ENCODE measurements at regions not wholly inside any gene's neighbourhood (a gene's known extent, or its start where the extent isn't known, plus 50 kb on each side); places are given as distances from the start of the nearest gene placed in this dataset.
A peak's percentile ranks its signal among the peaks of the same experiment; 100 is the strongest.

DNA sequence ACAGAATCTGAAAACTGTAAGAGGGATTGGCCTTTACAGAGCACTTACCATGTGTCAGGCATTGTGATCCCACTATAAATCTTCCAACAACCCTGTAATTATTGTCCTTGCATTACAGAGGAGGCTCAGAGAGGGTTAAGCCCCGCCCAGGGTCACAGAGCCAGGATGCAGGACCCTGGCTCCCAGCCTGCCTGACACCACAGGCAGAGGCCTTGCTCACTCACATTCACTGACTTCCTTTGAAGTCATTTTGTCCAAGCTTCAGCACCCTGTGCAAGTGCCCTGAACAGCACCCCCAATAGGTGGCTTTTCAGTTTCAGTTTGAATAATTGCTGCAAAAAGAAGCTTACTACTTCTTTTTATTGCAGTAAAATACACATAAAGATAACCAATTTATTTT lies 256.8 kb upstream of the NFIA start:
- Histone ChIP-seq H3K4me1 (peaks cover 0 to 12% (median 10%) of the 10 kb centered on the region in 4 donors), H3K36me3 (no peaks in the 10 kb centered on the region), H3K27me3 (no peaks in the 10 kb centered on the region), H3K4me3 (no peak overlapping the region), H3K9me3 (no peaks in the 10 kb centered on the region), H3K27ac (peak overlapping the region in 2 of 4 donors; percentile 28)
- 72 to 85% methylated on average over 1 of the region's 1 CpG for whole genome bisulfite sequencing, 2 donors
- intact Hi-C loops (cut with DNase I), result no loop called here
- DNase-seq, result no peak
- TF ChIP-seq EP300 (IDR thresholded peaks at IDR 0.05) (no peak), POLR2A (IDR thresholded peaks at IDR 0.05) (no peak), POLR2AphosphoS5 (IDR thresholded peaks at IDR 0.05) (no peak)
- TF ChIP-seq, protein P1, sequence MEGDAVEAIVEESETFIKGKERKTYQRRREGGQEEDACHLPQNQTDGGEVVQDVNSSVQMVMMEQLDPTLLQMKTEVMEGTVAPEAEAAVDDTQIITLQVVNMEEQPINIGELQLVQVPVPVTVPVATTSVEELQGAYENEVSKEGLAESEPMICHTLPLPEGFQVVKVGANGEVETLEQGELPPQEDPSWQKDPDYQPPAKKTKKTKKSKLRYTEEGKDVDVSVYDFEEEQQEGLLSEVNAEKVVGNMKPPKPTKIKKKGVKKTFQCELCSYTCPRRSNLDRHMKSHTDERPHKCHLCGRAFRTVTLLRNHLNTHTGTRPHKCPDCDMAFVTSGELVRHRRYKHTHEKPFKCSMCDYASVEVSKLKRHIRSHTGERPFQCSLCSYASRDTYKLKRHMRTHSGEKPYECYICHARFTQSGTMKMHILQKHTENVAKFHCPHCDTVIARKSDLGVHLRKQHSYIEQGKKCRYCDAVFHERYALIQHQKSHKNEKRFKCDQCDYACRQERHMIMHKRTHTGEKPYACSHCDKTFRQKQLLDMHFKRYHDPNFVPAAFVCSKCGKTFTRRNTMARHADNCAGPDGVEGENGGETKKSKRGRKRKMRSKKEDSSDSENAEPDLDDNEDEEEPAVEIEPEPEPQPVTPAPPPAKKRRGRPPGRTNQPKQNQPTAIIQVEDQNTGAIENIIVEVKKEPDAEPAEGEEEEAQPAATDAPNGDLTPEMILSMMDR (IDR thresholded peaks at IDR 0.05), result no peak

DNA sequence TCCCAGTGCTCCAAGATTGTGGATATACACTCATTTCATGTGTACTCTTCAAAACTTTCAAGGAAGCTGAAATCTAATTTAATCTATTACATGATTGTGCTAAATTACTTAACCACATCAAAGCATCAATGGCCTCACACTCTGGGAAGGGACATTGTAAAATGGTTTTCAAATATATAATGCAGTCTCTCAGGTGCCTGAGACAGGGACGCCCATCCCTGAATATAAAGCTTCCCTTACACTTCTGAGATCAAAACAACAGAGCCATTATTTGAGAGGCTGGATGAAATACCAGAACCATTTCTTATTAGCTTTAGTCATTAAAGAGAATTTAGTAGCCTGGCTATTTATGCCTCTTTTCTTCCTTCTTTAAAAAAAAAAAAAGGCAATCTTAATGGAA lies 259.2 kb upstream of the NFIA start:
- H3K4me3 ChIP-seq, result no peak overlapping the region
- no peaks in the 10 kb centered on the region for H3K36me3 ChIP-seq
- no peak for DNase-seq
- WGBS, 2 donors, result 21 to 58% methylated on average over 1 of the region's 1 CpG
- no peaks in the 10 kb centered on the region for H3K9me3 ChIP-seq
- no peak overlapping the region for H3K27ac ChIP-seq
- no peak for TF ChIP-seq POLR2A (IDR thresholded peaks at IDR 0.05)
- no peak for TF ChIP-seq POLR2AphosphoS5 (IDR thresholded peaks at IDR 0.05)
- TF ChIP-seq EP300 (IDR thresholded peaks at IDR 0.05), result no peak
- TF ChIP-seq, protein P1 (IDR thresholded peaks at IDR 0.05), result no peak
- H3K27me3 ChIP-seq, result no peaks in the 10 kb centered on the region
- intact Hi-C loops (cut with DNase I), result no loop called here
- H3K4me1 ChIP-seq, result peaks cover 0 to 12% (median 10%) of the 10 kb centered on the region in 4 donors

DNA sequence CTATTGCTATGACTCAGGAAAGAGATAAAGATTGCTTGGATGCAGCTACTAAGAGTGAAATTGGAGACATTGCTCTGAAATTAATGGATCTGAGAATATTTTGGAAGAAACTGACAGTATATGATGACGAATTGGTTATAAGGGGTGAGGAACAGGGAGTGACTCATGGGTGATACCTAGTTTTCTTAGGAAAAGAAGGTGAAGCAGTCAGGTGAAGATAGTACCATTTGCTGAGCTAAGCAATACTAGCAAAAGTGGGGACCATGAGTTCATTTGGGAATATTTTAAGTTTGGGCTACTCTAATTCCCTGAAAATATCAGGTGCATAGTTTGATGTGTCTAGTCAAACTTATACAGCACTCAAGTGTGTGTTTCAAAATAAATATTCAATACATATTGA lies 260.1 kb upstream of the NFIA start:
- intact Hi-C loops (cut with DNase I), result no loop called here
- H3K36me3 ChIP-seq, result no peaks in the 10 kb centered on the region
- no peaks in the 10 kb centered on the region for H3K9me3 ChIP-seq
- DNase-seq, result no peak
- no peaks in the 10 kb centered on the region for H3K27me3 ChIP-seq
- no peak overlapping the region for H3K27ac ChIP-seq
- no peak overlapping the region for H3K4me3 ChIP-seq
- TF ChIP-seq POLR2A (IDR thresholded peaks at IDR 0.05) (no peak), POLR2AphosphoS5 (IDR thresholded peaks at IDR 0.05) (no peak), EP300 (IDR thresholded peaks at IDR 0.05) (no peak)
- TF ChIP-seq, protein P1 (IDR thresholded peaks at IDR 0.05), result no peak
- H3K4me1 ChIP-seq, result peaks cover 0 to 12% (median 10%) of the 10 kb centered on the region in 4 donors
- WGBS, 2 donors, result 81 to 95% methylated on average over 1 of the region's 1 CpG

DNA sequence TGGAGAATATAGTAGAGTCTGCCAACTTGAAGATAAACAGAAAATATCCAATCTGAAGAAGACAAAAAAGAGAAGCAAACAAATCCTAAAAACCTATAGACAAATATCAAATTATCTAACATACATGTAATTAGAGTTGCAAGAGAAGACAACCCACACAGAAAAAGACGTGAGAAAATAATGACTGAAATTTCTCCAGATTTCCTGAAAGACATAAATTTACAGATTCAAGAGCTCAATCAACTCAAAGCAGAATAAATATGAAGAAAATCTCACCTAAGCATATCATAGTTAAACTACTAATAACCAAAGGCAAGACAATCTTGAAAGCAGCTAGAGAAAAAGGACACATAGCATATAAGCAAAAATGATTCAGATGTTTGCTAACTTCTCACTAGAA lies 261.2 kb upstream of the NFIA start:
- Histone ChIP-seq H3K36me3 (no peaks in the 10 kb centered on the region), H3K27ac (no peak overlapping the region), H3K9me3 (no peaks in the 10 kb centered on the region), H3K4me1 (peaks cover 0 to 12% (median 10%) of the 10 kb centered on the region in 4 donors), H3K27me3 (no peaks in the 10 kb centered on the region), H3K4me3 (no peak overlapping the region)
- no peak for DNase-seq
- intact Hi-C loops (cut with DNase I), result no loop called here
- TF ChIP-seq, protein P1 (IDR thresholded peaks at IDR 0.05), result no peak
- TF ChIP-seq POLR2AphosphoS5 (IDR thresholded peaks at IDR 0.05), result no peak
- TF ChIP-seq EP300 (IDR thresholded peaks at IDR 0.05), result no peak
- no peak for TF ChIP-seq POLR2A (IDR thresholded peaks at IDR 0.05)
- WGBS, 2 donors, result 93% methylated on average over 1 of the region's 1 CpG
